Stomach smooth muscle (tissue), 2 donors: ENCODE measurements at regions not wholly inside any gene's neighbourhood (a gene's known extent, or its start where the extent isn't known, plus 50 kb on each side); places are given as distances from the start of the nearest gene placed in this dataset.
"Not testable (repeated sequence)": the region's sequence is repeated elsewhere in the genome, so short reads cannot be mapped to it uniquely, and the experiment has no call there.

Experiments used
- H3K27ac ChIP-seq: one replicate; pipeline ENCODE4 v1.7.0; 2013; ENCODE audit warnings: mild to moderate bottlenecking, low read length, inconsistent platforms
- H3K27me3 ChIP-seq, 2 donors: one replicate each; pipeline ENCODE4 v1.7.0; 2013; ENCODE audit warnings: low read length in 2 of 2; ENCODE audit not compliant: insufficient read depth in 2 of 2, control insufficient read depth in 1 of 2
- H3K36me3 ChIP-seq, 2 donors: one replicate each; pipeline ENCODE4 v1.7.0; 2013; ENCODE audit warnings: low read length in 2 of 2; ENCODE audit not compliant: control insufficient read depth in 2 of 2, insufficient read depth in 2 of 2
- H3K4me1 ChIP-seq: one replicate; pipeline ENCODE4 v1.7.0; 2013; ENCODE audit warnings: low read length; ENCODE audit not compliant: control insufficient read depth, insufficient read depth
- H3K4me3 ChIP-seq, 2 donors: one replicate each; pipeline ENCODE4 v1.7.0; 2013; ENCODE audit warnings: low read length in 2 of 2
- H3K9ac ChIP-seq, 2 donors: one replicate each; pipeline ENCODE4 v1.7.0; 2013; ENCODE audit warnings: low read length in 2 of 2, mild to moderate bottlenecking in 1 of 2
- H3K9me3 ChIP-seq, 2 donors: one replicate each; pipeline ENCODE4 v1.7.0; 2013; ENCODE audit warnings: low read length in 2 of 2; ENCODE audit not compliant: control insufficient read depth in 2 of 2
- donor health status: healthy.
- donor health status: Pancreatic carcinoma.

GRCh38 chrX:45621376-45622041 lies 420.8 kb upstream of the DIPK2B start:
- Histone ChIP-seq H3K36me3 (no peaks in the 10 kb centered on the region), H3K4me1 (no peaks in the 10 kb centered on the region), H3K4me3 (no peak overlapping the region), H3K27me3 (no peaks in the 10 kb centered on the region), H3K9me3 (no peaks in the 10 kb centered on the region), H3K27ac (no peak overlapping the region), H3K9ac (no peak overlapping the region)

- H3K4me1 ChIP-seq, result no peaks in the 10 kb centered on the region
- H3K27ac ChIP-seq, result no peak overlapping the region
- no peaks in the 10 kb centered on the region for H3K36me3 ChIP-seq
- no peak overlapping the region for H3K9ac ChIP-seq
- H3K9me3 ChIP-seq, result no peaks in the 10 kb centered on the region
- no peaks in the 10 kb centered on the region for H3K27me3 ChIP-seq
- H3K4me3 ChIP-seq, result no peak overlapping the region
Measured at GRCh38 chrX:45619290-45619689, 418.6 kb upstream of the DIPK2B start.

GRCh38 chrX:45615591-45615990 lies 414.9 kb upstream of the DIPK2B start:
- not testable (repeated sequence) for H3K27me3 ChIP-seq, H3K27ac ChIP-seq, H3K4me1 ChIP-seq, H3K9ac ChIP-seq, H3K4me3 ChIP-seq, H3K9me3 ChIP-seq, H3K36me3 ChIP-seq

- Histone ChIP-seq H3K27me3 (peaks cover 0 to 2% of the 10 kb centered on the region in 2 donors), H3K36me3 (no peaks in the 10 kb centered on the region), H3K9me3 (no peaks in the 10 kb centered on the region), H3K27ac (no peak overlapping the region), H3K9ac (no peak overlapping the region), H3K4me1 (no peaks in the 10 kb centered on the region), H3K4me3 (no peak overlapping the region)
Measured at GRCh38 chrX:45614853-45615252, 414.2 kb upstream of the DIPK2B start.

GRCh38 chrX:45602151-45602550 lies 401.5 kb upstream of the DIPK2B start:
- H3K36me3 ChIP-seq, result no peaks in the 10 kb centered on the region

GRCh38 chrX:45601052-45601451 lies 400.4 kb upstream of the DIPK2B start:
- Histone ChIP-seq H3K9me3 (no peaks in the 10 kb centered on the region), H3K36me3 (no peaks in the 10 kb centered on the region), H3K4me1 (no peaks in the 10 kb centered on the region), H3K27ac (no peak overlapping the region), H3K9ac (no peak overlapping the region), H3K27me3 (peaks cover 0 to 6% of the 10 kb centered on the region in 2 donors), H3K4me3 (no peak overlapping the region)

More at GRCh38 chrX:45602151-45602550, 401.5 kb upstream of the DIPK2B start:
- Histone ChIP-seq H3K27ac (no peak overlapping the region), H3K4me3 (no peak overlapping the region), H3K27me3 (peaks cover 0 to 3% of the 10 kb centered on the region in 2 donors), H3K4me1 (no peaks in the 10 kb centered on the region), H3K9ac (no peak overlapping the region), H3K9me3 (no peaks in the 10 kb centered on the region)

- Histone ChIP-seq H3K9me3 (no peaks in the 10 kb centered on the region), H3K27me3 (peaks cover 0 to 6% of the 10 kb centered on the region in 2 donors), H3K9ac (no peak overlapping the region), H3K4me3 (no peak overlapping the region), H3K4me1 (no peaks in the 10 kb centered on the region), H3K27ac (no peak overlapping the region), H3K36me3 (no peaks in the 10 kb centered on the region)
Measured at GRCh38 chrX:45598861-45599260, 398.2 kb upstream of the DIPK2B start.

- Histone ChIP-seq H3K36me3 (no peaks in the 10 kb centered on the region), H3K9ac (no peak overlapping the region), H3K9me3 (no peaks in the 10 kb centered on the region), H3K4me1 (no peaks in the 10 kb centered on the region), H3K27me3 (peaks cover 0 to 6% of the 10 kb centered on the region in 2 donors), H3K4me3 (no peak overlapping the region), H3K27ac (no peak overlapping the region)
Measured at GRCh38 chrX:45596188-45596808, 395.6 kb upstream of the DIPK2B start.

- Histone ChIP-seq H3K27me3 (peaks cover 0 to 2% of the 10 kb centered on the region in 2 donors), H3K4me1 (no peaks in the 10 kb centered on the region), H3K4me3 (no peak overlapping the region), H3K27ac (no peak overlapping the region), H3K9me3 (no peaks in the 10 kb centered on the region), H3K36me3 (no peaks in the 10 kb centered on the region), H3K9ac (no peak overlapping the region)
Measured at GRCh38 chrX:45592101-45592500, 391.4 kb upstream of the DIPK2B start.

- H3K9ac ChIP-seq, result no peak overlapping the region
- H3K27me3 ChIP-seq, result no peaks in the 10 kb centered on the region
Measured at GRCh38 chrX:45591650-45592049, 391.0 kb upstream of the DIPK2B start.

GRCh38 chrX:45584717-45585116 lies 384.0 kb upstream of the DIPK2B start:
- no peaks in the 10 kb centered on the region for H3K4me1 ChIP-seq
- H3K27ac ChIP-seq, result no peak overlapping the region
- no peaks in the 10 kb centered on the region for H3K27me3 ChIP-seq
- no peak overlapping the region for H3K9ac ChIP-seq
- no peak overlapping the region for H3K4me3 ChIP-seq
- H3K36me3 ChIP-seq, result no peaks in the 10 kb centered on the region
- H3K9me3 ChIP-seq, result peaks cover 4 to 5% of the 10 kb centered on the region in 2 donors

More at GRCh38 chrX:45591650-45592049, 391.0 kb upstream of the DIPK2B start:
- Histone ChIP-seq H3K4me1 (no peaks in the 10 kb centered on the region), H3K27ac (no peak overlapping the region), H3K36me3 (no peaks in the 10 kb centered on the region), H3K4me3 (no peak overlapping the region), H3K9me3 (no peaks in the 10 kb centered on the region)
